Neural progenitor cell (in vitro differentiated cells): ENCODE measurements at regions not wholly inside any gene's neighbourhood (a gene's known extent, or its start where the extent isn't known, plus 50 kb on each side); places are given as distances from the start of the nearest gene placed in this dataset.

Experiments
- EZH2 ChIP-seq: fragments of 200-600 bp; sonication (generic); IDR thresholded peaks from 2 replicates; pipeline ENCODE4 v1.6.1; 2017; ENCODE audit warnings: antibody characterized with exemption, mild to moderate bottlenecking, moderate library complexity
- TF ChIP-seq, protein P1 (sequence below): fragments of 200-600 bp; sonication (generic); IDR thresholded peaks from 2 replicates; pipeline ENCODE4 v1.5.1; 2017; ENCODE audit warnings: antibody characterized with exemption, mild to moderate bottlenecking

DNA sequence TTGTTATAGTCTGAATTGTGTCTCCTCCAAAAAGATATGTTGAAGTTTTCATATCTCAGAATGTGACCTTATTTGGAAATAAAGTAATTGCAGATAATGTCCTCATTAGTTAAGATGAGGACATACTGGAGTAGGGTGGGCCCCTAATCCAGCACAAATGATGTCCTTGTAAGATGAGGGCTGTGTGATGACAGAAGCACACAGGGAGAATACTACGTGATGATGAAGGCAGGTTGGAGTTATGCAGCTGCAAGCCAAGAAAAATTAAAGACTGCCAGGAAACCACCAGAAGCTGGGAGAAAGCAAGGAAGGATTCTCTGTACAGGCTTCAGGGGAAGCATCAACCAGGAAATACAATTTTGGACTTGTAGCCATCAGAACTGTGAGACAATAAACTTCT lies 58.3 kb upstream of the PNPT1 start:
- TF ChIP-seq, protein P1, sequence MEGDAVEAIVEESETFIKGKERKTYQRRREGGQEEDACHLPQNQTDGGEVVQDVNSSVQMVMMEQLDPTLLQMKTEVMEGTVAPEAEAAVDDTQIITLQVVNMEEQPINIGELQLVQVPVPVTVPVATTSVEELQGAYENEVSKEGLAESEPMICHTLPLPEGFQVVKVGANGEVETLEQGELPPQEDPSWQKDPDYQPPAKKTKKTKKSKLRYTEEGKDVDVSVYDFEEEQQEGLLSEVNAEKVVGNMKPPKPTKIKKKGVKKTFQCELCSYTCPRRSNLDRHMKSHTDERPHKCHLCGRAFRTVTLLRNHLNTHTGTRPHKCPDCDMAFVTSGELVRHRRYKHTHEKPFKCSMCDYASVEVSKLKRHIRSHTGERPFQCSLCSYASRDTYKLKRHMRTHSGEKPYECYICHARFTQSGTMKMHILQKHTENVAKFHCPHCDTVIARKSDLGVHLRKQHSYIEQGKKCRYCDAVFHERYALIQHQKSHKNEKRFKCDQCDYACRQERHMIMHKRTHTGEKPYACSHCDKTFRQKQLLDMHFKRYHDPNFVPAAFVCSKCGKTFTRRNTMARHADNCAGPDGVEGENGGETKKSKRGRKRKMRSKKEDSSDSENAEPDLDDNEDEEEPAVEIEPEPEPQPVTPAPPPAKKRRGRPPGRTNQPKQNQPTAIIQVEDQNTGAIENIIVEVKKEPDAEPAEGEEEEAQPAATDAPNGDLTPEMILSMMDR, result no peak
- no peak for TF ChIP-seq EZH2
